ENCODE measurements at regions not wholly inside any gene's neighbourhood (a gene's known extent, or its start where the extent isn't known, plus 50 kb on each side); places are given as distances from the start of the nearest gene placed in this dataset.

GRCh38 chr6:79818471-79818870 is 128.9 kb downstream of the ELOVL4 start:
- Histone ChIP-seq H4K20me1 (ENCODE audit: insufficient read depth, low read length) (no peaks in the 10 kb centered on the region; the same call in 1 of the 2 replicates), H2AFZ (ENCODE audit: low read length) (no peak overlapping the region), H3K4me3 (ENCODE audit: low read depth, low read length, poor library complexity, severe bottlenecking) (no peak overlapping the region), H3K79me2 (ENCODE audit: insufficient read depth, low read length) (no peaks in the 10 kb centered on the region), H3K9me2 (ENCODE audit: low read depth, low read length) (no peaks in the 10 kb centered on the region), H3K4me1 (ENCODE audit: insufficient read depth, low read length, severe bottlenecking) (no peaks in the 10 kb centered on the region), H3K27ac (ENCODE audit: low read depth, low read length, poor library complexity, severe bottlenecking) (no peak overlapping the region), H3K9ac (ENCODE audit: low read length) (no peak overlapping the region), H3K9me3 (ENCODE audit: low read length) (no peaks in the 10 kb centered on the region), H3K36me3 (ENCODE audit: insufficient read depth, low read length) (no peaks in the 10 kb centered on the region), H3F3A (ENCODE audit: insufficient read depth, low read length) (no peaks in the 10 kb centered on the region), H3K4me2 (ENCODE audit: low read length) (no peak overlapping the region), H3K27me3 (ENCODE audit: insufficient read depth, low read length) (no peaks in the 10 kb centered on the region)
- TF ChIP-seq, protein P1, sequence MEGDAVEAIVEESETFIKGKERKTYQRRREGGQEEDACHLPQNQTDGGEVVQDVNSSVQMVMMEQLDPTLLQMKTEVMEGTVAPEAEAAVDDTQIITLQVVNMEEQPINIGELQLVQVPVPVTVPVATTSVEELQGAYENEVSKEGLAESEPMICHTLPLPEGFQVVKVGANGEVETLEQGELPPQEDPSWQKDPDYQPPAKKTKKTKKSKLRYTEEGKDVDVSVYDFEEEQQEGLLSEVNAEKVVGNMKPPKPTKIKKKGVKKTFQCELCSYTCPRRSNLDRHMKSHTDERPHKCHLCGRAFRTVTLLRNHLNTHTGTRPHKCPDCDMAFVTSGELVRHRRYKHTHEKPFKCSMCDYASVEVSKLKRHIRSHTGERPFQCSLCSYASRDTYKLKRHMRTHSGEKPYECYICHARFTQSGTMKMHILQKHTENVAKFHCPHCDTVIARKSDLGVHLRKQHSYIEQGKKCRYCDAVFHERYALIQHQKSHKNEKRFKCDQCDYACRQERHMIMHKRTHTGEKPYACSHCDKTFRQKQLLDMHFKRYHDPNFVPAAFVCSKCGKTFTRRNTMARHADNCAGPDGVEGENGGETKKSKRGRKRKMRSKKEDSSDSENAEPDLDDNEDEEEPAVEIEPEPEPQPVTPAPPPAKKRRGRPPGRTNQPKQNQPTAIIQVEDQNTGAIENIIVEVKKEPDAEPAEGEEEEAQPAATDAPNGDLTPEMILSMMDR (IDR thresholded peaks at IDR 0.05; ENCODE audit: low read length), result no peak
- TF ChIP-seq EZH2 (IDR thresholded peaks at IDR 0.05; ENCODE audit: borderline replicate concordance, low read length), result no peak

DNA sequence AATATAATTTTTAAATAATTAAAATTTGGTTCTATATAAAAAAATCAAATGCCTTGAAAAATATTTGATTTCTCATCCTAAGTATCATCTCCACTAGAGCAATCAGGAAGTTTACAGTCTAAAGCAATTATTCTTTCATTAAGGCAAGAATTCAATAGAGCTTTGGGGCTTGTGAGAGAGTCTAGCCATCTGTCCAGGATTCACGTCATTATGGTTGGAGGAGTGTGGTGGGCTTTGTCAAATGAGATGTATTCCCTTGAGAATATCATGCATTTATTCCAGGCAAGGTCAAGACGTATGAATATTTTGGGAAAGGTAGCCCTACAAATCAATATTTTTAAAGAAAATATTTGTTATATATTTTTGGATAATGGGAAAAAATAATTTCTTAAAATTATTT is 132.4 kb downstream of the ELOVL4 start:
- Histone ChIP-seq H3K4me2 (ENCODE audit: low read length) (no peak overlapping the region), H3K9me2 (ENCODE audit: low read depth, low read length) (no peaks in the 10 kb centered on the region), H3K27ac (ENCODE audit: low read depth, low read length, poor library complexity, severe bottlenecking) (no peak overlapping the region), H3K36me3 (ENCODE audit: insufficient read depth, low read length) (no peaks in the 10 kb centered on the region), H3K9me3 (ENCODE audit: low read length) (no peaks in the 10 kb centered on the region), H3K4me1 (ENCODE audit: insufficient read depth, low read length, severe bottlenecking) (no peaks in the 10 kb centered on the region), H3F3A (ENCODE audit: insufficient read depth, low read length) (no peaks in the 10 kb centered on the region), H3K9ac (ENCODE audit: low read length) (no peak overlapping the region), H3K27me3 (ENCODE audit: insufficient read depth, low read length) (no peaks in the 10 kb centered on the region), H3K79me2 (ENCODE audit: insufficient read depth, low read length) (no peaks in the 10 kb centered on the region), H3K4me3 (ENCODE audit: low read depth, low read length, poor library complexity, severe bottlenecking) (no peak overlapping the region), H4K20me1 (ENCODE audit: insufficient read depth, low read length) (no peaks in the 10 kb centered on the region; the same call in 1 of the 2 replicates), H2AFZ (ENCODE audit: low read length) (no peak overlapping the region)
- no peak for TF ChIP-seq EZH2 (IDR thresholded peaks at IDR 0.05; ENCODE audit: borderline replicate concordance, low read length)
- TF ChIP-seq, protein P1 (IDR thresholded peaks at IDR 0.05; ENCODE audit: low read length), result no peak

- H3K27ac ChIP-seq (ENCODE audit: low read depth, low read length, poor library complexity, severe bottlenecking), result no peak overlapping the region
These were observed 133.3 kb downstream of the ELOVL4 start for GRCh38 chr6:79813854-79814709.

More at GRCh38 chr6:79813854-79814709, 133.3 kb downstream of the ELOVL4 start:
- no peaks in the 10 kb centered on the region for H3F3A ChIP-seq (ENCODE audit: insufficient read depth, low read length)
- TF ChIP-seq EZH2 (IDR thresholded peaks at IDR 0.05; ENCODE audit: borderline replicate concordance, low read length), result no peak
- TF ChIP-seq, protein P1 (IDR thresholded peaks at IDR 0.05; ENCODE audit: low read length), result peak; percentile 76
- no peaks in the 10 kb centered on the region; the same call in 1 of the 2 replicates for H4K20me1 ChIP-seq (ENCODE audit: insufficient read depth, low read length)
- H3K9me2 ChIP-seq (ENCODE audit: low read depth, low read length), result no peaks in the 10 kb centered on the region
- no peaks in the 10 kb centered on the region for H3K79me2 ChIP-seq (ENCODE audit: insufficient read depth, low read length)
- no peak overlapping the region for H2AFZ ChIP-seq (ENCODE audit: low read length)
- no peaks in the 10 kb centered on the region for H3K36me3 ChIP-seq (ENCODE audit: insufficient read depth, low read length)
- no peak overlapping the region for H3K4me2 ChIP-seq (ENCODE audit: low read length)
- no peaks in the 10 kb centered on the region for H3K9me3 ChIP-seq (ENCODE audit: low read length)
- no peak overlapping the region for H3K9ac ChIP-seq (ENCODE audit: low read length)
- H3K27me3 ChIP-seq (ENCODE audit: insufficient read depth, low read length), result no peaks in the 10 kb centered on the region
- H3K4me3 ChIP-seq (ENCODE audit: low read depth, low read length, poor library complexity, severe bottlenecking), result no peak overlapping the region
- H3K4me1 ChIP-seq (ENCODE audit: insufficient read depth, low read length, severe bottlenecking), result no peaks in the 10 kb centered on the region
